GM12878 (cell line): ENCODE measurements at regions not wholly inside any gene's neighbourhood (a gene's known extent, or its start where the extent isn't known, plus 50 kb on each side); places are given as distances from the start of the nearest gene placed in this dataset.

Experiments used
- CBX5 ChIP-seq: sonication (generic); IDR thresholded peaks from 2 replicates; pipeline ENCODE4 v1.6.1; 2016; ENCODE audit warnings: low read depth, moderate library complexity, mild to moderate bottlenecking, inconsistent platforms
- E2F4 ChIP-seq: IDR thresholded peaks from 2 replicates; pipeline ENCODE4 v1.6.1; 2012; ENCODE audit warnings: low read depth, low read length, improper control_type of control experiment
- EZH2 ChIP-seq: IDR thresholded peaks from 2 replicates; pipeline ENCODE4 v1.6.1; 2012; ENCODE audit warnings: low read depth, mild to moderate bottlenecking, control low read depth, inconsistent platforms, low read length, borderline replicate concordance; ENCODE audit not compliant: control insufficient read depth
- IRF4 ChIP-seq: IDR thresholded peaks from 2 replicates; pipeline ENCODE4 v1.6.1; 2011; ENCODE audit warnings: low read depth, low read length
- JUND ChIP-seq: IDR thresholded peaks from 2 replicates; pipeline ENCODE4 v1.6.1; 2012; ENCODE audit warnings: low read depth, mild to moderate bottlenecking, low read length, improper control_type of control experiment, moderate library complexity
- MAX ChIP-seq: IDR thresholded peaks from 2 replicates; pipeline ENCODE4 v1.6.1; 2012; ENCODE audit warnings: low read depth, low read length, improper control_type of control experiment
- REST ChIP-seq: IDR thresholded peaks from 2 replicates; pipeline ENCODE4 v1.6.1; 2012; ENCODE audit warnings: mild to moderate bottlenecking, low read depth, low read length
- SREBF1 ChIP-seq: IDR thresholded peaks from 2 replicates; pipeline ENCODE4 v1.6.1; 2012; ENCODE audit warnings: mild to moderate bottlenecking, low read length
- STAT1 ChIP-seq: fragments of 450-650 bp; conservative IDR thresholded peaks from 2 replicates; pipeline ENCODE4 v1.6.1; 2014; ENCODE audit warnings: antibody characterized with exemption, mild to moderate bottlenecking
- TCF12 ChIP-seq: IDR thresholded peaks from 2 replicates; pipeline ENCODE4 v1.6.1; 2011; ENCODE audit warnings: low read depth, mild to moderate bottlenecking, low read length
- YBX1 ChIP-seq: fragments of 450-650 bp; IDR thresholded peaks from 2 replicates; pipeline ENCODE4 v1.6.1; 2016; ENCODE audit warnings: antibody characterized with exemption

- TF ChIP-seq CBX5 (no peak), REST (no peak), STAT1 (no peak), IRF4 (no peak), SREBF1 (no peak), E2F4 (no peak), MAX (no peak), JUND (no peak), EZH2 (no peak), YBX1 (no peak), TCF12 (no peak)
Observed at GRCh38 chr10:78450239-78450638, 416.6 kb downstream of the RPS24 start (continued).
